ENCODE measurements at regions not wholly inside any gene's neighbourhood (a gene's known extent, or its start where the extent isn't known, plus 50 kb on each side); places are given as distances from the start of the nearest gene placed in this dataset.

- DNase-seq (ENCODE audit: low spot score in 2 of 2) (no peak), FAIRE-seq (no peak)
Measured at GRCh38 chr6:41467627-41468404, 78.4 kb upstream of the FOXP4 start.

GRCh38 chr6:41469156-41470028 is 76.8 kb upstream of the FOXP4 start:
- DNase-seq (ENCODE audit: low spot score in 2 of 2) (no peak), FAIRE-seq (no peak)

GRCh38 chr6:41470029-41470330 is 76.2 kb upstream of the FOXP4 start:
- FAIRE-seq (no peak), DNase-seq (ENCODE audit: low spot score in 2 of 2) (no peak)

GRCh38 chr6:41470331-41471063 is 75.7 kb upstream of the FOXP4 start:
- DNase-seq (ENCODE audit: low spot score in 2 of 2) (no peak), FAIRE-seq (no peak)

GRCh38 chr6:41471064-41471895 is 74.9 kb upstream of the FOXP4 start:
- DNase-seq (ENCODE audit: low spot score in 2 of 2), result no peak
- FAIRE-seq, result no peak

- DNase-seq (ENCODE audit: low spot score in 2 of 2) (no peak), FAIRE-seq (no peak)
Measured at GRCh38 chr6:41474213-41474933, 71.8 kb upstream of the FOXP4 start.

GRCh38 chr6:41475164-41475563 is 71.0 kb upstream of the FOXP4 start:
- DNase-seq (ENCODE audit: low spot score in 2 of 2) (no peak), FAIRE-seq (no peak)

- DNase-seq (ENCODE audit: low spot score in 2 of 2) (no peak), FAIRE-seq (no peak)
Measured at GRCh38 chr6:41475737-41476357, 70.3 kb upstream of the FOXP4 start.

- FAIRE-seq, result no peak
Measured at GRCh38 chr6:41476401-41476800, 69.8 kb upstream of the FOXP4 start.

GRCh38 chr6:41477572-41477971 is 68.6 kb upstream of the FOXP4 start:
- DNase-seq (ENCODE audit: low spot score in 2 of 2) (no peak), FAIRE-seq (no peak)

More at GRCh38 chr6:41476401-41476800, 69.8 kb upstream of the FOXP4 start:
- DNase-seq (ENCODE audit: low spot score in 2 of 2), result no peak

- FAIRE-seq (no peak), DNase-seq (ENCODE audit: low spot score in 2 of 2) (no peak)
Measured at GRCh38 chr6:41483943-41484342, 62.2 kb upstream of the FOXP4 start.

GRCh38 chr6:41487860-41488432 is 58.2 kb upstream of the FOXP4 start:
- DNase-seq (ENCODE audit: low spot score in 2 of 2) (no peak), FAIRE-seq (no peak)

- FAIRE-seq (no peak), DNase-seq (ENCODE audit: low spot score in 2 of 2) (no peak)
Measured at GRCh38 chr6:41488433-41489119, 57.6 kb upstream of the FOXP4 start.

GRCh38 chr6:41489120-41489851 is 56.9 kb upstream of the FOXP4 start:
- FAIRE-seq, result no peak
- no peak for DNase-seq (ENCODE audit: low spot score in 2 of 2)

GRCh38 chr6:41492261-41492891 is 53.8 kb upstream of the FOXP4 start:
- DNase-seq (ENCODE audit: low spot score in 2 of 2) (no peak), FAIRE-seq (no peak)

- no peak for FAIRE-seq
- DNase-seq (ENCODE audit: low spot score in 2 of 2), result no peak
Measured at GRCh38 chr6:41494212-41495110, 51.7 kb upstream of the FOXP4 start.

Data from frontal cortex (tissue), 3 donors.